AG10803 (cell line): ENCODE measurements at regions not wholly inside any gene's neighbourhood (a gene's known extent, or its start where the extent isn't known, plus 50 kb on each side); places are given as distances from the start of the nearest gene placed in this dataset.

Experiments
- DNase-seq: peaks from one replicate; pipeline ENCODE4 v3.0.0; 2010; ENCODE audit warnings: low read depth
- H3K4me3 ChIP-seq: 2 replicates; pipeline ENCODE4 v1.5.1; 2011; ENCODE audit warnings: mild to moderate bottlenecking, low read length, control low read depth
- CTCF ChIP-seq: conservative IDR thresholded peaks from 2 replicates; pipeline ENCODE4 v1.5.1; 2011; ENCODE audit warnings: mild to moderate bottlenecking, low read length, control low read depth, inconsistent platforms

GRCh38 chr18:71115261-71115660 is 826.4 kb downstream of the SOCS6 start:
- no peak for TF ChIP-seq CTCF
- no peak for DNase-seq
- no peak overlapping the region for H3K4me3 ChIP-seq

- no peak for DNase-seq
- TF ChIP-seq CTCF = no peak
- H3K4me3 ChIP-seq = no peak overlapping the region
Measured at GRCh38 chr18:71114550-71115210, 825.8 kb downstream of the SOCS6 start.

GRCh38 chr18:71107244-71107643 is 818.4 kb downstream of the SOCS6 start:
- no peak for TF ChIP-seq CTCF
- DNase-seq = no peak
- H3K4me3 ChIP-seq = no peak overlapping the region

GRCh38 chr18:71106701-71107100 is 817.9 kb downstream of the SOCS6 start:
- DNase-seq = no peak
- TF ChIP-seq CTCF = no peak
- H3K4me3 ChIP-seq = no peak overlapping the region

GRCh38 chr18:71105994-71106546 is 817.2 kb downstream of the SOCS6 start:
- no peak for TF ChIP-seq CTCF

GRCh38 chr18:71105078-71105819 is 816.4 kb downstream of the SOCS6 start:
- no peak overlapping the region for H3K4me3 ChIP-seq
- DNase-seq = no peak
- TF ChIP-seq CTCF = no peak

More at GRCh38 chr18:71105994-71106546, 817.2 kb downstream of the SOCS6 start:
- no peak overlapping the region for H3K4me3 ChIP-seq
- DNase-seq = no peak

GRCh38 chr18:71079606-71080005 is 790.8 kb downstream of the SOCS6 start:
- TF ChIP-seq CTCF = no peak
- H3K4me3 ChIP-seq = no peak overlapping the region
- DNase-seq = no peak
